ENCODE measurements at regions not wholly inside any gene's neighbourhood (a gene's known extent, or its start where the extent isn't known, plus 50 kb on each side); places are given as distances from the start of the nearest gene placed in this dataset.

- no peak for DNase-seq
Measured at GRCh38 chr14:104431351-104431928, 148.1 kb upstream of the C14orf180 start.

GRCh38 chr14:104431929-104432541, 147.5 kb upstream of the C14orf180 start:
- no peak for DNase-seq

DNA sequence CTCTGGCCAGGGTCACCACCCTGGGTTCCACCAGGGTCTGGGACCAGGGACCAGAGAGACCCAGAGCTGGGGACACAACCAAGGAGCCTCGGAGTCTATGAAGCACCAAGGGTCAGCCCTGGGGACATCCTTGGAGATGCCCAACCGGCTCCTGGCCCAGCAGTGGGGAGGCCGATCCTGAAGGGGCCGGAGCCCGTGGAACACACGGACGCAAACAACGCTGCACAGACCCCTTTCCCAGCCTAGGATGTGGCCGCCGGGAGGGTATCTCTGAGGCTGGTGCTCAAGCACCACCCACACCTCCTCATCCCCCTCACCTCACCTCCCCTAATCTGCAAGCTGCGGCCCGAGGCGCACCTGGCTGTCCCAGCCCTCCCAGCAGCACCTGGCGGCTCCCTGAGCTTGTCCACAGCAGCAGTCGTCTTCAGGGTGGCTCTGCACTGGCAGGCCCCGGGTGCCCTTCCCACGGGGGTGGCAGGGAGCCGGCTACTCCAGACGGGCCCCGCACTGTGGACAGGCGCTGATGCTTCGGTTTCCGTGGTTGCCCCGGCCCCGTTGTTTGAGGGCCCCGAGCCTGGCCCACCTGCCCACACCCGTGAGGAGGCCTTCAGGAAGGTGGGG, 146.8 kb upstream of the C14orf180 start:
- DNase-seq, result no peak

DNA sequence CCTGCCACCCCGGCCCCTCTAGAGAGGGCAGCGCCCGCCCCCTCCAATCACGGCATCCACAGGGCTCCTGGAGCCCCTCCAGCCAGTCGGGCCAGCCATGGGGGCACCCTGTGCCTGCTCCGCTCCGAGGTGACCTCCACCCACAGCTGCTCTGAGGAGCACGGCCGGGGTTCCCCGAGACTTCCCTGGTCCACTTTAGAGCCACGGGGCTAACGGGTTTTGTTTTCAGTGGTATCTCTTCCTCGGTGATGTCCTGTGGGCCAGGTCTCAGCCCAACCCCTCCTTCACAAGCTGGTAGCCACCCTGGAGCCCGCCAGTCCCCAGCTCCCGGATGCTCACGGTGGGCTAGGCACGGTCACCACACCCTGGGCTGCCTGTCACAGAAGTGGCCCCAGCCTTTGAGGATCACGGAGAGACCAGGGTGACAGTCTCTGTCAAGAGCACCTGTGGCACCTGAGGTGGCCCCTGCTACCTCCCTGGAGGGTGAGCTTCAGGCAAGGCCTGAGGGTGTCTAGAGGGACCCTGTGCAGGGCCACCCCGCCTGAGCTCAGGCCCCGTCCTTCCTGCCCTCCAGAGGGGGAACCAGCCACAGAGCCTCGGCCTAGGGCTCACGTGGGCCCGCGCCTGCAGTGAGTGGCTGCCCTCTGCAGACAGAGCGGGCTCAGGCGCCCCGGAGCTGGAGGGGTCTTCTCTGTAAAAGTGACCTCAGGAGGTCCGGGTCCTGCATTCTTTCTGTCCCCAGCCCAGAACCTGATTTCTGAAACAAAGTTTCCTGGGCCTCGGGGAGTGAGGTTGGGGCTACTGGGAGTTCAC, 146.0 kb upstream of the C14orf180 start:
- DNase-seq, result no peak

- no peak for DNase-seq
Measured at GRCh38 chr14:104434214-104435076, 145.1 kb upstream of the C14orf180 start.

GRCh38 chr14:104435147-104436046, 144.2 kb upstream of the C14orf180 start:
- no peak for DNase-seq

- DNase-seq, result no peak
Measured at GRCh38 chr14:104436047-104436591, 143.4 kb upstream of the C14orf180 start.

DNA sequence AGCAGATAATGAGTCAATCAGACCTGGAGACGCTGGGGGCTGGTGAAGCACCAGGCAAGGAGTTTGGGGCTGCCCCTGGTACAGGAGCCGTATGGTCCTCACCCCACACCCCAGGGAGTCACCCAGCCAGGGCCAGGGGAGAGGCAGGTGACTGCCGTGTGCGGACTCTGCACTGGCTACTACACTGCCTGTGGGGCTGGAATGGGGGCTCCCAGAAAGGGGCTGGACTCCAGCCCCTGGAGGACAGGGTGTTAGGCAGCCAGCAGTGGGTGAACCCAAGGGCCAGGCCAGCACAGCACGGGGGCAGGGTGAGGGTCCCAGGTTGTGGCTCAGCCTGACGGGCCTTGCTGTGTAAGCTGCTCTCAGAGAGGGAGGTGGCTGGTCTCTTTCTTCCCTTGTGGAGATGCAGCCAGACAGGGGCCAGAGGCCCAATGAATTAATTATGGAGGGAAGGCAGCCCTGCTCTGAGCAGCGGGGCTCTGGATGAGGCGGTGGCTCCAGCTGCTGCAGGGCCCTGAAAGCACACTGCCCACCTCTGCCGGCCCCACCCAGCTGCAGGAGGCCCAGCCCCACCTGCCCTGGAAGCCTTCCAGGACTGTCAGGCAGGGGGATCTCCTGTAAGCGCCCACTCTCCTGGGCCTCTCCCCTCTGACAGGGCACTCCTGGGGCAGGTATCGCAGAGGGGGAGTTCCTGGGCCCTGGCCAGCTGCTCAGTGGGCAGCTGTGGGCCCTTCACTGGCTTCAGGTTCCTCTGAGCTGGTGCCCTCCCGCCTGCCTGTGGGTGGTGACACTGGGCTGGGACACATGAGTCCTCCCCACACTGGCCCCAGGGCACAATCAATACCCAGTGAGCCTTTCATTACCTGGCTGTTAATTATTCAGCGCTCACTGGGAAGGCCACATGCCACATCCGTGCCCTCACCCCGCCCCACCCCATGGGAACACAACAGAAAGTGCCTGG, 142.5 kb upstream of the C14orf180 start:
- DNase-seq, result no peak

DNA sequence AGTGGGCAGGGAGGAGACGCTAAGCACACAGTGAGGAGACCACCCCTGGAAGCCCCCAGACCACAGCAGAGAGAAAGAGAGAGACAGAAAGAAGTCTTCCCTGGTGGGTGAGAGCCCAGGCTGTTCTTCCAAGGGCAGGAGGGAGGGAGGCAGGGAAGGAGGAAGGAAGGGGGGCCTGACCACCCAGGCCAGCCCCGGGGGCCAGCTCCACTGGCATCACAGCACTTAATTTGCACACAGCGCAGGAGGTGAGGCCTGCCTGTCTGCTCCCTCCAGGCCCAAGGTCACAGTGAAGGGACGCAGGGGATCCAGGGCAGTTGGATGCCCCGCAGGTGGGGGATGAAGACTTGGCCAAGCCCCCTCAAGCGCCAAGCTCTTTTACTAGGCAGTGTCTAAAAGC, 141.9 kb upstream of the C14orf180 start:
- no peak for DNase-seq

DNA sequence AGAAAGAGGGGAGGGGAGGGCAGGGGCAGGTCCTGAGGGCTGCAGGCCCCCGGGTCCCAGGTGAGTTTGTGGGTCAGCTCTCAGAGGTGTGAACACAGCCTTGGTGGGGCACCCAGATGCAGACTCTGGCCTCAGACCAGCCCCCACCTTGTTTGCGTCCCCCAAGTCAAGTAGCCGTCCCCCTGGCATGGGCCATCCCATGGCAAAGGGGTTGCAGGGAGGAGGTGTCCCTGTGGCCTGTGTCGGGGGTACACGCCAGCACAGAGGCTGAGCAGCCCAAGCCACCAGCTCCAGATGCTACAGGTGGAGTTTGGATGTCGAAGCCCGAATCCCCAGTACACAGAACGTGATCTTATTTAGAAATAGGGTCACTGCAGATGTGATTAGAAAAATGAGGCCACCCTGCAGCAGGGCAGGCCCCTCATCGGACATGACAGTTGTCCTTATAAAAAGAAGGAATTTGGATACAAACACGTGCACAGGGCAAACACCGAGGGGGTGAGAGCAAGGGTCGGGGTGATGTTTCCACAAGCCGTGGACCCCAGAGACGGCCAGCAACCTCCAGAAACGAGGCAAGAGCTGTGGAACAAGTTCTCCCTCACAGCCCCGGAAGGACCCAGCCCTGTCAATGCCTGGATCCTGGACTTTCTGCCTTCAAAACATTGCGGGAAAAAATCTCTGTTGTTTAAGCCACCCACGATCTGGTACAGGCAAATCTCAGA, 141.2 kb upstream of the C14orf180 start:
- DNase-seq, result no peak

- DNase-seq, result no peak
Measured at GRCh38 chr14:104439625-104440024, 139.9 kb upstream of the C14orf180 start.

GRCh38 chr14:104440297-104440956, 139.1 kb upstream of the C14orf180 start:
- DNase-seq, result no peak

GRCh38 chr14:104441275-104442106, 138.1 kb upstream of the C14orf180 start:
- no peak for DNase-seq

DNA sequence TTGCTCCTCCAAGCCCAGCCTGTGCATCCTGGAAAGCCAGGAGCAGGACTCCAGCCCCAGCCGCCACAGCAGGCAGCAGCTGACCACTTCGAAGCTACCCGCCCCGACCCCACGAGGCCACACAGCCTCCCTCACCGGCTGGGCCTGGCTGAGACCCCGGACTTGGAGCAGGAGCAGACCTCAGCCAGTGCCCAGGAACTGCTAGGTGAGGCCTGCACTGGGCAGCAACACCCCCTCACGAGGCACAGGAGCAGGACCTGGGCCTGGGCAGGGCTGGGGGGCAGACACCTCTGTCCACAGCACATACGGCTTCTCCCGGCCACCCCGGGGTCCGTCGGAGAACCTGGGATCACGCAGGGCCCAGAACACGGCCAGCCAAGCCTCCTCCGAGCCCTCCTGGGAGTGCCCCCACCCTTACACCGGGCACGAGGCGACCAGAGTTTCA, 137.4 kb upstream of the C14orf180 start:
- no peak for DNase-seq

DNA sequence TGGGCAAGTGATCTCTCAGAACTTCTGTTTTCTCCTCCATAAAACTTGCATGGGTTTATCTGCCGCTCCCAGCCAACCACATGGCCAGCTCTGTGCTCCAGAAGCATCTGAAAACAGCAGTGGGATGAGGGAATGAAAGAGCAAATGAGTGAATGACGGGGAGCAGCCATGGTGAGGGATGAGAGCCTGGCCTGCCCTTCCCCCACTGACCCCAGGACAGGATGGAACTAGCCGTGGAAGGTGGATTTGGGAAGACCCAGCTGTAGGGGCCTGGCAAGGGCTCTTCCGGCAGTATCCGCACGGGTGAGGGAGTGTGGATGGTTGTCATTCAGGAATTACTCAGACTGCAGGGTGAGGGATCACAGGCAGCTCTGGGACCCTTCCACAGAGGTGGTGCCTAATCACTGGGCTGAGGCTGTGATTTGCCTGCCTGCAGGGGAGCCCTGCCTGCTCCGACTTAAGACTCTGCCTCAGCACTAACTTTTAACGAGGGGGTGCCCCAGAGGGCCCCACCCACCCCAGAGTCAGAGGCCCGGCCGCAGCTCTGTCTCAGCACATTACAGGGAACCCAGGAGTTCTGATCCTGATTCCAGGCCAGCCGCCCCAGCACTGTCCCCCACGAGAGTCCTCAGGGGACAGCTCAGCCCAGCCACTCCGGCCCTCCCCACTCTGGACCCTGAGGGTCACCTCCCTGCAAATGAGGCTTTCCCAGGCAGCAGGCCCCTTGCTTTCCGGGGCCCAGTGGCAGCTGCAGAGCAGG, 136.8 kb upstream of the C14orf180 start:
- DNase-seq, result no peak

GRCh38 chr14:104443391-104444158, 136.0 kb upstream of the C14orf180 start:
- no peak for DNase-seq
